Fibroblast of peridontal ligament (primary cell): ENCODE measurements at regions not wholly inside any gene's neighbourhood (a gene's known extent, or its start where the extent isn't known, plus 50 kb on each side); places are given as distances from the start of the nearest gene placed in this dataset.

Experiments
- DNase-seq: peaks from one replicate; pipeline ENCODE4 v3.0.0-alpha.2; 2010; ENCODE audit errors: extremely low read depth

DNA sequence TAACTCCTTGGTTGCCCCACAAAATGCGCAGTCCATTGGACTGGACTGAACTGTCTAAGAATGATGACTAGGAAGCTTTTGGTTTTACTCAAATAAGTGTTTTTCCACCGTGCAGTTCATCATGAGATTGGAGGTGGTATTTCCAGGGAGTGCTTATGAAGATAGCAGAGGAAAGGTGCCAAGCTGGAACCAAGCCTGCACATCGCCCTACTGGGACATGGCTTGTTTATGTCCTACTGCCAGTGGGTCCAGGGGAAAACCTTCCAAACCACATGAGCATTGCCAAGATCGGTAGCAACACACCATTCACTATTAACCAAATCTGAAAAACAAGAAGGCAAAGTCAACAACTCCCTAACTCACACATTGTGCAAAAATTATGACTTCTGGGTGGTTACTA is 54.7 kb upstream of the DSCAM start:
- DNase-seq, result no peak

DNA sequence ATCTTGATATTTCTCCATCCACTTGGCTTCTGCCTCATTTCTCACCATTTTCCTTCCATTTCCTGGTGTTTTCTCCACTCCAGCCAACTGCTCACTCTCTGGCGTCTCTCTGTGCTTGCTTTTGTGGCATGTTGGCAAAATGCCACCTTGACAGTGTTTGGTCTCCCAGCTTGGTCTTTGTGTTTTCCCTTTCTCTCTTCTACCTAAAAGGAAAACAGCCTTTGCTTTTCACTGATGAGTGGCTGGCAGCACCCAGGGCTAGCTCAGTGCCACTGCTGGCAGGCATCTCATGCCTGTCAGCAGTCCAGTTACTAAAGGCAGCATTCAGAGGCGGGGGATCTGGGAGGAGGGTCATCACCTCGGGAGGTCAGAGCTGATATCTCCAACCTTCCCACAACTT is 55.3 kb upstream of the DSCAM start:
- DNase-seq, result no peak

DNA sequence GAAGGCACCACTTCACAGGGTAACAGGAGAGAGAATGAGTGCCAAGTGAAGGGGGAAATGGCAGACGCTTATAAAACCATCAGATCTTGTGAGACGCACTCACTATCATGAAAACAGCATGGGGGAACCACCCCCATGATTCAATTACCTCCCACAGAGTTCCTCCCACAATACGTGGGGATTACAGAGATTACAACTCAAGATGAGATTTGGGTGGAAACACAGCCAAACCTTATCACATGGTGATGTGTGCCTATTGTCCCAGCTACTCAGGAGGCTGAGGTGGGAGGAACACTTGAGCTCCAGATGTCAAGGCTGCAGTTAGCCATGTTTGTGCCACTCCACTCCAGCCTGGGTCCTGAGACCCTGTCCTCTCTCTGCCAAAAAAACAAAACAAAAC is 56.0 kb upstream of the DSCAM start:
- no peak for DNase-seq

DNA sequence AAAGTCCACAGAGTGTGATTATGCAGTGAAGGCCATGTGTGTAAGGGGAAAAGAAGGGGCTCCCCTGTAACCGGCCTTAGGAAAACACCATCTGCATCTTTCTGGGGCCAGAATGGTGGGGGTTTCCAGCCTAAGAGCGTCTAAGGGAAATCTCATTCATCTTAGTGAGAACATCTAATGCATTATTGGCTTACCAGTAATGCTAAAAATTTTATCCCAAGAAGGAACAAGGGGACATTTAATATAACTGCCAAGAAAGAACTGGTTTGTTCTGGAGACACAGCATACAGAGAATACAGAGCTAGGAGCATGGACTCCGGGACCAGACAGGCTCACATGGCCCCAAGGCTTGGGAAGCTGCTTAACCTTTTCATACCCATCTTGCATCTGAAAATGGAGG is 58.3 kb upstream of the DSCAM start:
- no peak for DNase-seq

DNA sequence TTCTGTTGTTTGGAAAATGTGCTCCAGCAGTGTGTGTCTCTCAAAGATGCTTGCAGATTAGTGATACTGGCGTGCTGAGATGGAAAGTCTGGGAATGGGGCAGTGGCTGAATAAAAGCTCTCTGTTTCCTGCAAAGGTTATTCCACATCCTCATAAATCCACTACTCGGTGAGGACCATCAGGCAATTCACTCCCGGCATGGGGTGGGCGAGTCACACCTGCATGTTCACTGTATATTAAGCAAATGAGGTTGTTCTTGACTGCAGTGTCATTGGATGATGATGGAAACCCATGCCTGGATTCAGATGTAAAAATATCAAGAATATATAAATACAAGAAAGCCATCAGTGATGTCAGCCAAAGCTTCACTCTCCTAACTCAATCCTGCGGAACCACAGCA is 65.4 kb upstream of the DSCAM start:
- DNase-seq, result no peak

DNA sequence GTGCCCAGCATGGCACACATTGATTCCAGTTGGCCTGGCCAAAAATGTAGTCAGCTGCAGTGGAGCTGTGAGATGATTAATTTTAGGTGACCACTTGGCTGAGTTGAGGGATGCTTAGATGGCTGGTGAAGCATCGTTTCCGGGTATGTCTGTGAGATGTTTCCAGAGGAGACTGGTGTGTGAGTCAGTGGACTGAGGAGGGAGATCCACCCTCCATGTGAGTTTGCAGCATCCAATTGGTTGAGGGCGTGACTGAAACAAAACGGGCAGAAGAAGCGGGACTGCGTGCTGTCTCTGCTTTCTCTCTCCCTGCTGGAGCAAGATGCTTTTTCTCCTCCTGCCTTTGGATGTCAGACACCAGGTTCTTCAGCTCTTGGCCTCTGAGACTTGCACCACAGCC is 68.2 kb upstream of the DSCAM start:
- DNase-seq, result no peak

DNA sequence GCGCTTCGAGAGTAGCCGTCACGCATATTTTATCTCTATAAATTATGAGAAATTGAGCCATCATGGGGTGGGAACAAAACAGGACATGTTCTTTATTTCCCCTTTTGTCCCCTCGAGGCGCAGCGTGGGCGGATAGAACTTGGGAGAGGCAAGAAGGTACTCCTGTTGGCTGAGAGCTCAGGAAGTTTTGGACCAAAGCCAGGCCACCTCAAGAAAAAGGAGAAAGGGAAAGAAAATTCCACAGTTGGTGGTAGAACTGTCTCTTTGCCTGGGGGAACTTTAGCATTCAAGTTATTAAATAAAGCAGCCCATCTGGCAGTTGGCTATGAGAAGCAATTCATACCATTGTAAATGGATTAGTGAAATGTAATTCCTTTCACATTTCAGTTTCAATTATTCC is 76.4 kb upstream of the DSCAM start:
- no peak for DNase-seq

DNA sequence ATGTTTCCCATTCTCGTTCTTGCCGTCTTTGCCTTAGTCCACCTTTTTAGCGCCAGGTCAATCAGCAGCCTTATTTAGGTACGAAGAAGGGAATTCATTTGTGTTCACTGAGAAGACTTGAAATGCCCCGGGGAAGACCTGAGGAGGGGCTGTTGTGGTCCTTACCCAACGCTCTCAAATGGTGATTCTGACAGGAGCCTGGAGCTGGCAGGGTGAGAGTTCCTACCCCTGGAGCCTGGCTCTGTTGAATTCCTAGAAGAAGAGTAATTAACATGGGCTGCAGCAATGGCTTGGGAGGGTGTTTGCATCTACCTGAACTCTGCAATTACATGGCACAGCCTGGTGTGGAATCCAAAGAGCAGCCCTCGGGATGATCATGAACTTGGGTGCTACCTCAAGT is 76.9 kb upstream of the DSCAM start:
- DNase-seq, result no peak

DNA sequence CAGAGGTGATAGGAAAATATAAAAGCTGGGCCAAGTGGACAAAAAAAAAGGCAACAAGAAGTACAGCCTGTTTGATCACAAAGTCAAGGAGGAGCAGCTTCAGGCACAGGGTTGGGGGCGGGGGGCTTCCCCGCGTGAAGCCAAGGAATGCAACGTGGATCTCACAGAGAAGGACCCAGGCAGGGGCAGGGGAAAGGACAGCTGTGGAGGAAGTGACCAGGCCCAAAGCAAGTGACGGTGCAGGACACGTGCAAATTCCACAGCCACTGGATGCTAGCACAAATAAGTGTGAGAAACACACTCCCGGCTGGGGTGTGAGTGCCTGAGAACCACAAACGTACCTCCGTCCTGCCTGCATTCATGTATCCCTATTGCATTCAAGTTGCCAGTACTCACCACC is 77.7 kb upstream of the DSCAM start:
- DNase-seq, result no peak

DNA sequence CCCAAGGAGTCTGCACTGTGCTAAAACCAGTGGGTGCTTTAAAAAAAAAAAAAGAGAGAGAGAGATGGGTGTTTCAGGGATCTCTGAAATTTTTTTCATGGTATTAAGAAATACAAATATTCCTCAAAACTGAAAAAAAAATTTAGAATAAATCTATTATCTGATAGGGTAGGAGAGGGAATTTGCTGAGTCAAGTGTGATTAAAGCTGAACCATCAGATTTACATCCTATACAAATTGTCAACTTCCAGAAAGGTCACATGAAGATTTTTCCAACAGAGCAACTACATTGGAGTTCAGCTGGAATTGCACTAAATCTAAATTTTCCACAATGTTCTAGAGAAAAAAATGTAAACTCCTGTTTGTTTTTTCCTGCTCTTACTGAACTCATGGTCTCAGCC is 79.3 kb upstream of the DSCAM start:
- no peak for DNase-seq

DNA sequence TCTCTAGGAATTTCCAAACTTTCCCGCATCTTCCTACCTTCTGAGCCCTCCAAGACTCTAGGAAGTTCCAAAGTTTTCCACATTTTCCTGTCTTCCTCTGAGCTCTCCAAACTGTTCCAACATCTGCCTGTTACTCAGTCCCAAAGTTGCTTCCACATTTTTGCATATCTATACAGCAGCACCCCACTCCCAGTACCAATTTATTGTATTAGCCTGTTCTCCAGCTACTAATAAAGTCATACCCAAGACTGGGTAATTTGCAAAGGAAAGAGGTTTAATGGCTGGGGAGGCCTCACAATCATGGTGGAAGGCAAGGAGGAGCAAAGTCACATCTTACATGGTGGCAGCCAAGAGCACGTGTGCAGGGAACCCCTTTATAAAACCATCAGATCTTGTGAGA is 82.9 kb upstream of the DSCAM start:
- no peak for DNase-seq

DNA sequence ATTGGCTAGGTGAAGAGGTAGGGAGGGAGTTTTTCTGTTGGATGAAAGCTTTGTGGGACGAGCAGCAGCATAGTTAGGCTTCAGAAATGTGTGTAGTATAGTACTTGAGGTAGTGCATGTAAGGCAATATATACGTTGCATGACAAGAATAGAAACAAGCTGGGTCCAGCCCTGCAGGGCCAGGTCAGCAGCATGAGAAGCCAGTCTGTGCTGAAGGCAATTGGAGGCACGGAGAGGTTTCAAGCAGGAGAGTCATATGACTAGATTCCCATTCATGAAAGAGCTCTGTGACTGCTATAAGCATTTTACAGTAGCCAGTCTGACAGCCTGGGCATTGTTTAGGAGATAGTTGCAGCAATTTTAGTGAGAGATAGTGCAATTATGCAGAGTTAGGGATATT is 84.2 kb upstream of the DSCAM start:
- no peak for DNase-seq

DNA sequence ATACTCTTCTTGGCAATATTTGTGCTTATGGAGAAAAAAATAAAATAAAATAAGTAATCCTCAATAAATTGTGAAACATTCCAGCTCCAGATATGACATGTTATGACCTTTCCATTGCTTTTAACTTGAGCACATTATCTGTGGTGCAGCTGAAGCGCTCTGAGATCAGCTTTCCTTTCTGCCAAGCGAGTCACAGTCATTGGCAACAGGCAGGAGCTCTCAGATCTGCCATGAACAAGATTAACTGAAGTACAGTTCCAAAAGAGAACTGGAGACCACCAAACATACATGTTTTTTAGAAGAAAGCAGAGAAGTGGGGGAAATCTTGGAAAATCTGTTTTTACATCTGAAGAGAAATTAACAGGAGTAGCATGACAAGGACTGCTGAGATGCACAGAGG is 89.2 kb upstream of the DSCAM start:
- DNase-seq, result no peak

DNA sequence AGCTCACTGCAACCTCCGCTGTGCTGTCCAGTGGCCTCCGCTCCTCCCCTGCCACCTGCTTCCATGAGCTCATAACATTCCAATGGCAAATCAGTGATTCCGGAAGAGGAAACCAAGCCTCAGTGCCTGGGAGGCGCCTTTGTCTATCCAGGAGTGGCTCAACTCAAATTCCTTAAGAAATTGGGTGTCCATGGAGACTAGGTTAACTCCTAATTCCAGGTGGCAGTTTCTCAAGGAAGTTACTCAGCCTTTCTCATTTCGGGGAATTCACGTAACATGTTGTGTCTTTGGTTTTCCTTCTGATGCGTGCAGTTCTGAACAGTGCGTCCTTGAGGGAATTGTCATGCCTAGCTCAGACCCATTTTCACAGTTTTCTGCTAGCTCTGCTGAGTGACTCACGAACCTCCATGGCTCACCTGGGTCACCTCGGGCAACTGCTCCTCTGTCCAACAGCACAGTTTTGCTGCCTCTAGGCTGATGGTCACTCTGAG is 89.9 kb upstream of the DSCAM start:
- no peak for DNase-seq

DNA sequence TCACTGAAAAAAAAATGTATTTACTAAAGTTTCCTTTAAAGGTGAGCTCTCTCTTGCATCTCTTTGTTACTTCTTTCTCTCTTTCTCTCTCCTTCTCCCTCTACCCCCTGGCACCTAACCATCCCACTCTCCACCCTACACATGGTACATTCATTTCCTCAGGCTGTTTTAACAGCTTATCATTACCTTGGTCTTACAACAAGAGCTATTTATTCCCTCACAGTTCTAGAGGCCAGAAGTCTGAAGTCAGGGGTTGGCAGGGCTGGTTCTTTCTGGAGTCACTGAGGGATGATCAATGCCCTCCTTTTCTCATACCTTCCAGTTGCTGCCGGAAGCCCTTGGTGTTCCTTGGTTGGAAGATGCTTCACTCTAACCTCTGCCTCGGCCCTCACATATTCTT is 91.1 kb upstream of the DSCAM start:
- DNase-seq, result no peak

DNA sequence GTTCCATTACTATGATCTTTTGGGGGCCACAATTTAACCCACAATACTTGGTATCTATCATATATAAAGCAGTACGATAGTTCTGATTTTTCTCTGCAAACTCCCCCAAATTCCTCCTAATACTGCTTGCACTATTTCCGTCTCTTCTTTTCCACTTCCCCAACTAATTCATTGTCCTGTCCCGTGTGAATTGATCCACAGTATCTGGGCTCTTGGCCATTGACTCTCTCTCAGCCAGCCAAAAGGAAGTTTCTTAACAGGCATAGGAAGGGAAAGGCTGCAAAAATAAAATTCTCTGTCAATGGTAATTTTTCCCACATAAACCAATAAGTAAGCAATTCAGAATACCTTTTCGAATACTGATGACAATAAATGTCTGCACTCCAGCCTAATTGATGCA is 91.7 kb upstream of the DSCAM start:
- no peak for DNase-seq

DNA sequence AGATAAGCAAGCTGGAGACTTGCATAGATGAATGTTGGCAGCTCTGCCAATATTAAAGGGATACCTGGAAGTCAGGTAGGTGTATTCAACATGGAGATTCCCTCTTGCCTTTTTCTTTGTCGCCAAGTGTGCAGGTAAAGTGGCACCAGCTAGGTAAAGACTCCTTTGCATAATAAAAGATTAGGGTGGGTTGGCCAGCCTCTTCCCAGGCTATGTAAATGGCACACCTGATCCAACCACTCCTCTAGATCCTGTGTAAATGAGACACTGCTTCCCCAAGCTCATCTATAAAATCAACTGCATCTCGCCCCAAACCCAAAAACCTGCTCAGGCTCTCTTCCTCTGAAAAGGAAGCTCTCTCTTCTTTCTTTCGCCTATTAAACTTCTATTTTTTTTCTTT is 100.8 kb upstream of the DSCAM start:
- no peak for DNase-seq

DNA sequence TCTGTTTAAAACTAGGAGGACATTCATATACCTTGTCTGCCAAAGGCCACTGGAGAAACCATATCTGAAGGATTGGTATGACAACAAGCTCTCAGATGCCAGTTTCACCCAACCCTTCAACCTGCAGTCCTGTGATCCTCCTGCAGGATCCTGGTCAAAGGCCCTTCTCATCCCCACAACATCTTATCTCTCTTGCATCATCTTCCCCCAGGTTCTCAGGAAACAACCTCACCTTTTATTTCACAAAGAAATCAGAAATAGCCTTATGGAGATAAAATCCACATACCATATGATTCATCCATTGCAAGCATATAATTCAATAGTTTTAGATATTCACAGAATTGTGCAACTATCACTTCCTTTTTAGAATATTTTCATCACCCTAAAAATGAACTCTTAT is 104.0 kb upstream of the DSCAM start:
- DNase-seq, result no peak

DNA sequence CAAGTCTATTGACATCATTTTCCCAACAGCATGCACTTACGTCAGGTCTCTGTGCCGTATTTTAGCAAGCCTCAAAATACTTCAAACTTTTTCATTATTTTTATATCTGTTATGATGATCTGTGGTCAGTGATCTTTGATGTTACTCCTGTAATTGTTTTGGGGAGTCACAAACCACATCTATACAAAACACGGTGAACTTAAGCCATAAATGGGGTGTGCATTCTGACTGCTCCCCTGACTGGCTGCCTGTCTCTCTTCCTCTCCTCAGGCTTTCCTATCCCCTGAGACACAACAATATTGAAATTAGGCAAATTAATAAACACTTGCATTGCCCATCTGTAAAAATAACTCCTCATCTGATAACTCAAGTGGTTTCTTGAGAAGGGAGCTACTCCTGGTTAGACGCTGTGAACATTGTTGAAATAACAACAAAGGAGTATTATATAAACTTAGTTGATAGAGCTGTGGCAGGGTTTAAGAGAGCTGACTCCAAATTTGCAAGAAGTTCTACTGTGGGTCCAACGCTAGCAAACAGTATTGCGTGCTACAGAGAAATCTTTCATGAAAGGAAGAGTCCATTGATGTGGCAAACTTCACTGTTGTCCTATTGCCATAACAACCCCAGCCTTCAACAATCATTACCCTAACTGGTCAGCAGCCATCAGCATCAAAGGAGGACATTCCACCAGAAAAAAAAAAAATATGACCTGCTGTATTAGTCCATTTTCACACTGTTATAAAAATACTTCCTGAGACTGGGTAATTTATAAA is 105.8 kb upstream of the DSCAM start:
- no peak for DNase-seq

DNA sequence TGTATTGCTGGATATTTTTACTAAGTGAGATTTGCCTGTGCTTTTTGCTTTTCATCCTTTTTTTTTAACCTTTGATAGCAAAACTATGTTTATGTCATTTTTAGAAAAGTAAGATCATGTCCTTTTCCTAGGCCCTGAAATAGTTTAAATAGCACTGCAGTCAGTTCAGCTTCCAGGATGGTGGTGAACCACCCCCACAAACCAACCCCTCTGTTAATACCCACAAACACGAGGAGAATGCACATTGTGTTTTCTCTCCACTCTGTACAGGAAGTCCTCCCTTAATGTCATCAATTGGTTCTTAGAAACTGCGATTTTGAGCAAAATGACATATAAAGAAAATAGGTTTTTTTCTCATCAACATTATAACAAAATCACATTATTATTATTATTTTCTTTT is 117.7 kb upstream of the DSCAM start:
- DNase-seq, result no peak

DNA sequence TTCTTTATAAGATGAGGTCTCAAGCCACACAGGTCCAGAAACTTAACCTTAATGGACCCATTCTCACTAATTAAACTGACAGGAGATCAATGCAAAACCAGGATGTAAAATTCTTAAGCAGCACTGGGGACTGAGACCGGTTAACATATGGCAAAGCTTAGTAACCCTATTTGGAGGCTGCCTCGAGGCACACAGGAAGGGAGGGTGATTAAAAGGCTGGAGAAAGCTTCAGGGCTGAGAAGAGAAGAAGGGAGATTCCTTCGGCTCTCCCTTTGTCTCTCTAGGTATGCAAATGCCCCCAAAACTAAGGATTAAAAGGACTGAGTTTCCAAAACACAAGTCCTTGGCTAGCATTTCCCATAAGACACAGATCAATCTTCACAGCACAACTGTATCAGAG is 120.8 kb upstream of the DSCAM start:
- no peak for DNase-seq

DNA sequence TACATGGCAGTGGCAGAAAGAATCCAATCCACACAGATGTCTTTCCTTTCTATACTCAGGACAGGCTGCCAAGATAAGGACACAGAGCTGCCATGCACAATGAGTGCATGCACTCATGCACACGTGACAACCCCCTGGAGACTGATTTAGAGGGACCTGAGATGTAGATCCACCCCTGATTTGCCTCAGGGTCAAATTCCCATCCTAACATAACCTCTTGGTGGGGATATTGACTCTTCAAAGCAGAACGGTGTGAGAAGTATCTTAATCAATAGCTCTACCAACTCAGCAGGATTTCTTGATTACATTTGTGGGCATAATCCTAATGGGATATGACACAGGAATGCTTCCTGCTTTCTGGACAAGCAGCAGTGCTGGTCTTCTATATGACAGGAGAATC is 125.2 kb upstream of the DSCAM start:
- no peak for DNase-seq

DNA sequence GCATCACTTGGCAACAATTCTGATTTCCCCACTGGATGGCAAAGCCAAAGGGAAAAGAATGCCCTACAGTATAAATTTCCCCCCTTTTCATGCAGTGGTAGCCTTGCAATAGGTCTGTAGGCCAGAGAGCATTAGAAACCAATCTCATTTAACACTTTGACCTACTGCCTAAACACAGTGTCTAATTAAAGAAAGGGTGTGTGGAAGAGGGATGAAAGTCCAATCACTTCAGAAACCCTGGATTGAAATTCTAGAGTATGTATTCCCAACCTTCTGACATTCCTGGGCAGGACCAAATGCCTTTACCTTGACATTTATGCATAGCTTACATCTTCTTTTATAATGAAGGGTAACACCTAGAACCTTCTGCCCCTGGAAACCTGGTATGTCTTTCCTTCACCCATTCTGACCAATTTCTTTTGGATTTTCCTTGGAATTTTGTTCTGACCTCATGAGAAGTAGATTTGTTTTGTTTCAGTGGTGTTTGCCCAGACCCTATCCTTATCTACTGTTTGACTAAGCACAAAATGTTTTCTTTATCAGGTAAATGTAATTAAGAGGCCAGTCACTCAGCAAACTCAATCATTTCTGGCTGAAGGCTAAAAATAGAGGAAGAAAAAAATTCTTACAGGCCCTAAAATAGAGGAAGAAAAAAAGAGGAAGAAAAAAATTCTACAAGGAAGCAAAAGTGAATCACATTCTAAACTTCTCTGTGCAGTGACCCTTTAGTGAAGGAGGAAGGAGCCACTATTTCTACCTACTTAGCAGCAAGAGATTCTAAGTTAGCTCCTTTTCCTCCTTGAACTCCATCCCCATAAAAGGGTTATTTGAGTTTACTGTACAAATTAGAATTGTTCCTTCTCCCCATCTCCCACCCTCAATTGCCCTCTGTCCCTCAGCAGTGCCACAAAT is 129.5 kb upstream of the DSCAM start:
- no peak for DNase-seq
